Body of pancreas (tissue), 4 donors: ENCODE measurements at regions not wholly inside any gene's neighbourhood (a gene's known extent, or its start where the extent isn't known, plus 50 kb on each side); places are given as distances from the start of the nearest gene placed in this dataset.
"Not testable (repeated sequence)": the region's sequence is repeated elsewhere in the genome, so short reads cannot be mapped to it uniquely, and the experiment has no call there.

Source experiments
- ATAC-seq: fragments of 150-250 bp; one replicate; pipeline ENCODE4 v1.9.1; 2016
- DNase-seq, 4 donors: peaks; one replicate each; pipeline ENCODE4 v3.0.0-alpha.2; 2019
- H3K27ac ChIP-seq, 4 donors: fragments of 200-600 bp; sonication (generic); 1 replicate in 3 of 4; 2 replicates in 1 of 4; pipeline versions ENCODE4 v1.5.1 to v1.6.1; 2016 to 2019; ENCODE audit warnings: mild to moderate bottlenecking in 1 of 4, mixed read lengths in 1 of 4, moderate library complexity in 1 of 4
- H3K27me3 ChIP-seq, 2 donors: fragments of 200-600 bp; sonication (generic); one replicate each; pipeline ENCODE4 v1.6.0; 2016; ENCODE audit warnings: mild to moderate bottlenecking in 1 of 2
- H3K36me3 ChIP-seq, 2 donors: fragments of 200-600 bp; sonication (generic); replicated peaks in 1 of 2; 2 replicates each; pipeline ENCODE4 v1.5.1; 2016; ENCODE audit warnings: low read depth in 2 of 2; ENCODE audit not compliant: insufficient read depth in 1 of 2
- H3K4me1 ChIP-seq: fragments of 200-600 bp; sonication (generic); one replicate; pipeline ENCODE4 v1.6.0; 2016
- H3K4me3 ChIP-seq, 2 donors: fragments of 200-600 bp; sonication (generic); 1 replicate in 1 of 2; 2 replicates in 1 of 2; pipeline ENCODE4 v1.5.1; 2016 to 2019
- H3K9me3 ChIP-seq, 3 donors: fragments of 200-600 bp; sonication (generic); 1 replicate in 2 of 3; 2 replicates in 1 of 3; pipeline ENCODE4 v1.5.1; 2016
- CTCF ChIP-seq, 7 experiments: fragments of 450-650 bp in 4 of 7; fragments of 200-600 bp in 3 of 7; sonication (generic) in 3 of 7; IDR thresholded peaks; one replicate each; pipeline ENCODE4 v1.5.1; 2016 to 2019; ENCODE audit warnings: antibody characterized with exemption in 7 of 7
- POLR2A ChIP-seq, 3 donors: fragments of 450-650 bp; IDR thresholded peaks; one replicate each; pipeline ENCODE4 v1.6.1; 2016; ENCODE audit warnings: antibody characterized with exemption in 3 of 3, mild to moderate bottlenecking in 2 of 3
- WGBS, 2 donors: methylation state at CpG; one replicate each; pipeline ENCODE4 v1.1.5; 2017; 5-methylcytosine and 5-hydroxymethylcytosine counted together
- intact Hi-C: fragments of 100-400 bp; cut with DNase I; formaldehyde crosslinking; loops from one replicate; pipeline ENCODE4 v1.15.1; 2023

DNA sequence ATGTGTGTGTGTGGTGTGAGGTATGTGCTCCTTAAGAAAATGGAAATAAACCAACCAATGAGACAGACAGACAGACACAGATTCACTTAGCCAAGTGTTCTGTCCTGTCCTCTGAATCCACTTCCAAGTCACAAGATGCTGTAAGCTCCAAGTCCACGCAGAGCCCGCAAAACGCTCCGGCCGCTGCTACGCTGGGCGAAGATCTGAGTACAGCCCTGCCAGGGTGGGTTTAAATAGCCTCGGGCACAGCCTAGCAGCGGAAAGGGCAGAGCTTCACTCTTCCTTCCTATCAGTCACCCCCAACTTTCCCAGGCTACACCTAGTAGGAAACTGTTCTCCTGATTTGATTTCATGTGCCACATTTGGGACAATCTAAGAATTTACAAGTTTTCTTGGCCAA, 121.2 kb upstream of the ANKRD30BL start:
- WGBS, 2 donors = 84 to 91% methylated on average over 9 of the region's 9 CpGs
- DNase-seq (no peak), ATAC-seq (no peak)
- no peaks in the 10 kb centered on the region for H3K4me1 ChIP-seq
- no peaks in the 10 kb centered on the region for H3K9me3 ChIP-seq
- no peaks in the 10 kb centered on the region for H3K36me3 ChIP-seq
- no peak for TF ChIP-seq CTCF (IDR thresholded peaks at IDR 0.05)
- TF ChIP-seq POLR2A (IDR thresholded peaks at IDR 0.05) = no peak
- no peak overlapping the region for H3K4me3 ChIP-seq
- no peak overlapping the region for H3K27ac ChIP-seq
- no peaks in the 10 kb centered on the region for H3K27me3 ChIP-seq
- intact Hi-C loops = no loop called here

DNA sequence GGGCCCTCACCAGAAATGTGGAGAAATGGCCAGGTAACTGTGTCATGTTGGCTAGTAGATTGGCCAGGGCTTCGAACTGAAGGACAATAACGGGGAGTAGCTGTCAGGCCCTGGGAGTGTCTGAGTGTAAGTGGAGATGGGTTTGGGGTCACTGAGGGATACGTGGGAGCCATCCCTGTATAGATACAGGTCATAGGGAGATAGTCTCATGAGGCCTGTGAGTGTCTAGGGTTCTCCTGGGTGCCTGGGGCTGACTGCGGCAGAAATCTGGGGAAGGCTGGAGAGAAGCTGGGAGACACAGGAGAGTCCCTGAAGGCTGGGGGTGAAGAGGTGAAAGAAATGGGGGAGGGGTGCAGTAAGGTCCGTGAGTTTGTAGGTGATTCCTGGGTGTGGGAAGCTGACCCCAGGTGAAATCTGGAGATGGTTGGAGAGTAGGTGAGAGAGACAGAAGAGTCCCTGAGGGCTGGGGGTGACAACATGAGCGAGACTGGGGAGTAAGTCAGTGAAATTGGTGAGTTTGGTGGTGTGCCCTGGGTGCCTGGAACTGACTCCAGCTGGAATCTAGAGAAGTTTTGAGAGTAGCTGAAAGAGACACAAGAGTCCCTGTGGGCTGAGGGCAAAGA, 124.6 kb upstream of the ANKRD30BL start:
- 58 to 62% methylated on average over 5 to 6 of the region's 6 CpGs for WGBS, 2 donors
- H3K9me3 ChIP-seq, H3K36me3 ChIP-seq, H3K4me1 ChIP-seq, DNase-seq, H3K4me3 ChIP-seq, intact Hi-C loops, ATAC-seq, H3K27me3 ChIP-seq, H3K27ac ChIP-seq: not testable (repeated sequence)

DNA sequence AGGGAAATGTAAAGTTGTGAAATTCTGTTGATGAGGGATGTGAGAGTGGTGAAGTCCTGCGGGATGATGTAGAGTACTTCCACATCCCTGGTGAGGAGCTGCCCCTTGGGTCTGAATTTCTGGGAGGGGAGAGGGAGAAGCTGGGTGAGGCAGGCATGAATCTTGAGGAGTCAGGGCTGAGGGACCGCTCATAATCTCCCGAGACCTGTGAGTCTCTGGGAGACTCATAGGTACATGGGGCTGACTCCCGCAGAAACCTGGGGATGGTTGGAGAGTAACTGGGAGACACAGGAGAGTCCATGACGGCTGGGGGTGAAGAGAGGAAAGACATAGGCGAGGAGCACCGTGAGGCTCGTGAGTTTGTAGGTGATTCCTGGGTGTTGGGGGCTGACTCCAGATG, 126.2 kb upstream of the ANKRD30BL start:
- H3K27ac ChIP-seq, H3K4me1 ChIP-seq, H3K9me3 ChIP-seq, H3K27me3 ChIP-seq, ATAC-seq, H3K4me3 ChIP-seq, H3K36me3 ChIP-seq, intact Hi-C loops: not testable (repeated sequence)
- peak in 1 of 4 donors; percentile 36 for DNase-seq
- WGBS, 2 donors = 61 to 64% methylated on average over 8 of the region's 8 CpGs

DNA sequence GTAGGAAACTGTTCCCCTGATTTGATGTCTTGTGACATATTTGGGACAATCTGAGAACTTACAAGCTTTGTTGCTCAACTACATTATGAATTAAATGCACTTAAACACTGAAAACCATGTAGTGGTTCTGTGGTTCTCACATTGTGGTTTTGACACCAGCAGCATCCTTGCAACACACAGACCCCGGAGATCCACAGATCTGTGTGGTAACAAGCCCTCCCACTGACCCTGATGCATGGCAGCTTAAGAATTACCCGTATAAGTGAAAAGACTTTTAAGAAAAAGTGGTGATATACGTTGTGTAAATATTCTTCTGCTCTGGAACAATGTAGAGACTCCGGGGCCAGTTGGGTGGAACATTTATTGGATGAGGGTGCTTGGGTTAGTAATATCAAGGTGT, 127.4 kb upstream of the ANKRD30BL start:
- H3K4me3 ChIP-seq, DNase-seq, intact Hi-C loops, H3K9me3 ChIP-seq, H3K27ac ChIP-seq, H3K36me3 ChIP-seq, H3K27me3 ChIP-seq, H3K4me1 ChIP-seq, ATAC-seq: not testable (repeated sequence)
- 54 to 65% methylated on average over 4 of the region's 4 CpGs for WGBS, 2 donors

DNA sequence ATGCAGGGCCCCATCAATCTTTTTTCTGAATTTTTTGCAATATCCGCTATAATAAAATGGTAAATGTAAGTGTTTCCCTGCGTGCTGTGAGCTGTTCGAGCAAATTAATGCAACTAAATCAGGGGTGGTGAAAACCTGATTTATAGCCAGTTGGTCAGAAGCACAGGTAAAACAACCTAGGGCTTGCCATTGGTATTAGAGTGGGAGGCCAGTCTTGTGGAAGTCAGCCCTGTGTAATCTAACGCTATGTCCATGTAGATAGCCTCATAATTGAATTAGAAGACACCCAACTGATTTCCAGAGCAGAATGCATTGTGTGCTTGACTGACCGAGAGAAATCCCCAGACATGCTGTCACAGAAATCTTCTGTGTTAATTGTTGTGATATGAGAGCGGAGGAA, 126.8 kb upstream of the GPR39 start:
- H3K36me3 ChIP-seq, intact Hi-C loops, DNase-seq, H3K9me3 ChIP-seq, H3K27me3 ChIP-seq, ATAC-seq, H3K4me1 ChIP-seq, H3K27ac ChIP-seq, H3K4me3 ChIP-seq: not testable (repeated sequence)
- WGBS, 2 donors = 62 to 69% methylated on average over 6 of the region's 6 CpGs

DNA sequence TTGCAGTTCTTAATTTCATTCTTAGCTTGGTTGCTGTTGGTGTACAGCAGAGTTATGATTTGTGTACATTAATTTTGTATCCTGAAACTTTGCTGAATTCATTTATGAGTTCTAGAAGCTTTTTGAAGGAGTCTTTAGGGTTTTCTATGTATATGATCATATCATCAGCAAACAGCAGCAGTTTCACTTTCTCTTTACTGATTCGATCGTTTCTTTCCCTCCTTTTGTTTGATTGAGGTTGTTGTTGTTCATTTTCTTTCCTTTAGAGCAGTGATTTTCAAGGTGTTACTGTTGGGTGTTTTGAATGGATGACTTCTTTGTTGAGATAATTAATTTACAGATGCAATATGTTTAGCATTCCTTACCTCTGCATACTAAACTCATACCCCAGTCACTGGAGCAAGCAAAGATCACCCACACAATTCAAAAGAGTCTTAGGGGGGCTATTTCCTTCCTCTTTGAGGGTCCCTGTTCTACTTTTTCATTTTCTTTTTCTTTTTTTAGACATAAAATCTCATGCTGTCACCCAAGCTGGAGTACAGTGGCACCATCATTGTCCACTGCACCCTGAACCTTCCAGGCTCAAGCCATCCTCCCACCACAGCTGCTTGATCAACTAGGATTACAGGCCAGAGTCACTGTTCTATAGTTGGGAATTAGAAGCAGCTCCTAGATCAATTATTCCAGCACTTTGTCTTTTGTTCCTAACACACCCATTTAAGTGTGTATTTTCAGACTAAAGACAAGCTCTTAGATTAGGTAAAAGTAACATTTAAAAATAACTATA, 115.8 kb upstream of the GPR39 start:
- H3K9me3 ChIP-seq, ATAC-seq, H3K27ac ChIP-seq, intact Hi-C loops, H3K36me3 ChIP-seq, DNase-seq, H3K27me3 ChIP-seq, H3K4me3 ChIP-seq, H3K4me1 ChIP-seq: not testable (repeated sequence)
- WGBS, 2 donors = 49 to 65% methylated on average over 2 of the region's 2 CpGs

DNA sequence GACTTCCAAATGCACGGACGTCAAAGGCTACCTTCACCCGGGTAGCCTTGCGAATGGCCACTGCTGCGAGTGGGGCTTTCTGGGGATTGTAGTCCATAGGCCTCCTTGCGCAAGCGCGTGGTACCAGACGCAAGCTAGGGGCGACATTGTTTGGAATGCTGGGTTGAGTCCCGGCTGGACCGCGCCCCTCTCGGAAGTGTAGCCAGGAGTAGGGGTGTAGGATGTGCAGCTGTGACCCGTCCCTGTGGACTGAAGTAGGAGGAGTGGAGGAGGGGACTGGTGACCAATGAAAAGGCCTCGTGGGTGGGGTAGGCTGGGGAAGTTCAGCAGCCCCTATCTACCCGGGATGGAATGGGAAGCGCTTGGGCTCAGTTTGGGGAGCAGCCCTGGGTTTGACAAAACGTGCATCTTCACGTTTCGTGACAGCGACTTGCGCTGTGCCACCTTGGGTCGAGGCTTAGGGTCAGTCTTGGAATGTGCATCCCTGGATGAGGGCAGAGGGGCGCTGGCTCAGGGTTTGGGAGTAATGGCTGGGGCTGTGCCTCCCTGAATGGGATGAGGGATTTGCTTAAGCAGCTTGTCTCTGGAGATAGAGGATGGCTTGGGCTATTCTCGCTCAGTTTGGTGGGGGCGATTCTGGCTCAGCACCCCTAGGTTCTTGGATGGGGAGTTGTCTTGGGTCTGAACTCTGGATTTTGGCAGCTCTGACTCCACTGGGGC, 111.8 kb upstream of the GPR39 start:
- H3K4me3 ChIP-seq, H3K36me3 ChIP-seq, H3K9me3 ChIP-seq, H3K27ac ChIP-seq, intact Hi-C loops, H3K27me3 ChIP-seq, H3K4me1 ChIP-seq: not testable (repeated sequence)
- ATAC-seq (peak; percentile 98), DNase-seq (peak; percentile 74 to 83 (median 79))
- TF ChIP-seq CTCF (IDR thresholded peaks at IDR 0.05) = peak in 2 of 7 experiments; percentile 6 to 14
- 8 to 11% methylated on average over 22 to 27 of the region's 27 CpGs for WGBS, 2 donors

DNA sequence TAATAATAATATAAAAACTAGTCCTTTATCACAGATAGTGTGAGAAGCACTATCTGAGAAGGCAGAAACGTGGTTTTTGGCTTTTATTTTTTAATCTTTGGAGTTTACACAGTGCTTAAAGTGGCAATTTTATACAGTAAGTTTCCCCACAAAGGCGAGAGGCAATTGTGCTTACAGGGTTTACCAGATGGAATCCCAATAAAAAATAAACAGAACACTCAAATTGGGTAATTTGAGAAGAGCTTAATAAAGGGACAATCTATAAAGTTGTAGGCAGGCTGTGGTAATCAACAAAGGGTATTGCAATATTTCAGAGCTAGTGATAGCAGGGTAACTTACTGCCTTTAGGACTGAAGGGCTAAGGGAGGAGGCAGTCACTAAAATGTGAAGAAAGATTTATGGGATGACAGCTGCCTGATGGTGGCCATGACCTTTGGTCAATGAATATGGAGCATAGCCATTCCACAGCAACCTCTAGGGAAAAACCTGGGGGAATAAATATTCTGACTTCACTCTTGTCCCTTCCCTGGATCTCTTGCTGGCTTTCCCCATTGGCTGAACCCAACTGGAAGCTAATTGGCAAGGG, 108.9 kb upstream of the GPR39 start:
- intact Hi-C loops, ATAC-seq, DNase-seq, H3K27me3 ChIP-seq, H3K9me3 ChIP-seq, H3K27ac ChIP-seq, H3K4me1 ChIP-seq, H3K4me3 ChIP-seq, H3K36me3 ChIP-seq: not testable (repeated sequence)
- WGBS, 2 donors = 39 to 41% methylated on average over 2 of the region's 2 CpGs

DNA sequence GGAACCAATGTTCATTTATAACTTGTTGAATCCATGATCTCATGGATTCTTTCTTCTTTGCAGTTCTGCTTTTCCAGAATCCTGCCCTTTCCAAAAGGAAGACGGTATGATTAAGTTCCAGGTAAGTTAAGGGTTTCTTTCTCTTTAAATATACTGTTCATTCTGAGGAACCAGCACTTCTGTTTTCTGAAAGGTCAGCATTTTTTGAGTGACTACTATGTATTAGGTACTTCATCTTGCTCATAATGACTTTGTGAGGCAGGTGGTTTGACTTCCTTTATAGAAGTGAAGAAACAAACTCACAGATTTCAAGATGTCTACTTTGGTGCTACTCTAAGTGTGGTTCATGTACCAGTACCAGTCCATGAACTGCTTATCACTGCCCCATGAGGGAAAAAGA, 107.4 kb upstream of the GPR39 start:
- DNase-seq, intact Hi-C loops, H3K27me3 ChIP-seq, H3K36me3 ChIP-seq, H3K9me3 ChIP-seq, H3K4me3 ChIP-seq, ATAC-seq, H3K4me1 ChIP-seq, H3K27ac ChIP-seq: not testable (repeated sequence)
- WGBS, 2 donors = 82 to 86% methylated on average over 1 of the region's 1 CpG
